Upper lobe of right lung (tissue), 1 donor: ENCODE measurements at regions not wholly inside any gene's neighbourhood (a gene's known extent, or its start where the extent isn't known, plus 50 kb on each side); places are given as distances from the start of the nearest gene placed in this dataset.
A peak's percentile ranks its signal among the peaks of the same experiment; 100 is the strongest.

ENCODE experiments used
- ATAC-seq: fragments of 200-7000 bp; cut with Tn5 transposase; one replicate; pipeline ENCODE4 v1.9.1; 2020; ENCODE audit warnings: mild to moderate bottlenecking, moderate library complexity
- DNase-seq: peaks from one replicate; pipeline ENCODE4 v3.0.0-alpha.2; 2020
- H3K27ac ChIP-seq: fragments of 200-600 bp; one replicate; pipeline ENCODE4 v1.8.0; 2022
- H3K27me3 ChIP-seq: fragments of 200-600 bp; one replicate; pipeline ENCODE4 v1.8.0; 2022; ENCODE audit warnings: mild to moderate bottlenecking
- H3K36me3 ChIP-seq: fragments of 200-600 bp; one replicate; pipeline ENCODE4 v1.8.0; 2022
- H3K4me1 ChIP-seq: fragments of 200-600 bp; one replicate; pipeline ENCODE4 v1.8.0; 2022
- H3K4me3 ChIP-seq: fragments of 200-600 bp; one replicate; pipeline ENCODE4 v1.8.0; 2022; ENCODE audit warnings: mild to moderate bottlenecking
- H3K9me3 ChIP-seq: fragments of 200-600 bp; one replicate; pipeline ENCODE4 v1.8.0; 2022
- intact Hi-C: fragments of 100-400 bp; cut with DNase I; formaldehyde crosslinking; loops from one replicate; pipeline ENCODE4 v1.11.0; 2022
- TF ChIP-seq, protein P1 (sequence below): fragments of 200-600 bp; IDR thresholded peaks from one replicate; pipeline ENCODE4 v1.8.0; 2022; ENCODE audit warnings: antibody characterized with exemption
- donor health status: DM: no; HTN: yes; CAD: no; lungs with severe emphysema.

GRCh38 chr1:30472526-30472925, 250.9 kb downstream of the MATN1 start:
- intact Hi-C loops = no loop called here
- Histone ChIP-seq H3K4me3 (no peak overlapping the region), H3K9me3 (no peaks in the 10 kb centered on the region), H3K27me3 (no peaks in the 10 kb centered on the region), H3K27ac (no peak overlapping the region), H3K36me3 (no peaks in the 10 kb centered on the region), H3K4me1 (no peaks in the 10 kb centered on the region)
- no peak for DNase-seq
- TF ChIP-seq, protein P1, sequence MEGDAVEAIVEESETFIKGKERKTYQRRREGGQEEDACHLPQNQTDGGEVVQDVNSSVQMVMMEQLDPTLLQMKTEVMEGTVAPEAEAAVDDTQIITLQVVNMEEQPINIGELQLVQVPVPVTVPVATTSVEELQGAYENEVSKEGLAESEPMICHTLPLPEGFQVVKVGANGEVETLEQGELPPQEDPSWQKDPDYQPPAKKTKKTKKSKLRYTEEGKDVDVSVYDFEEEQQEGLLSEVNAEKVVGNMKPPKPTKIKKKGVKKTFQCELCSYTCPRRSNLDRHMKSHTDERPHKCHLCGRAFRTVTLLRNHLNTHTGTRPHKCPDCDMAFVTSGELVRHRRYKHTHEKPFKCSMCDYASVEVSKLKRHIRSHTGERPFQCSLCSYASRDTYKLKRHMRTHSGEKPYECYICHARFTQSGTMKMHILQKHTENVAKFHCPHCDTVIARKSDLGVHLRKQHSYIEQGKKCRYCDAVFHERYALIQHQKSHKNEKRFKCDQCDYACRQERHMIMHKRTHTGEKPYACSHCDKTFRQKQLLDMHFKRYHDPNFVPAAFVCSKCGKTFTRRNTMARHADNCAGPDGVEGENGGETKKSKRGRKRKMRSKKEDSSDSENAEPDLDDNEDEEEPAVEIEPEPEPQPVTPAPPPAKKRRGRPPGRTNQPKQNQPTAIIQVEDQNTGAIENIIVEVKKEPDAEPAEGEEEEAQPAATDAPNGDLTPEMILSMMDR = no peak
- no peak for ATAC-seq

DNA sequence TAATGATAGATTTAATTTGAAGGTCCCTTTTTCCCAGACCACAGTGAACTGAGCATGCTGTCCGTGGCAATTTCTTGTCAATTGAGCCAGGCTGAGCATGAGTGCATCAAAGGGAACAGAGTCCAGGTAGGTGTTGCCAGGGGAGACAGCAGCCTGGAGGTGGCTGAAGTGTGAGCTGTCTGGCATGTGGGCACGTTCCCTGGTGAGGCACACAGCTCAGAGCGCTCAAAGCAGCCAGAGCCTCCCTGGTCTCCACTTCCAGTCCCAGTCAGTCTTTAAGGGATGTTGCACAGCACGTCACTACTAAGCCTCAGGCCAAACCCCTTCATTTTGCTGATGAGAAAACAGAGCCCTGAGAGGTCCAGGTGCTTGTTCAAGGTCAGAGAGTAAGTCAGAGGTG, 251.4 kb downstream of the MATN1 start:
- DNase-seq (peak; percentile 43), ATAC-seq (no peak)
- intact Hi-C loops = no loop called here
- no peaks in the 10 kb centered on the region for H3K4me1 ChIP-seq
- H3K9me3 ChIP-seq = no peaks in the 10 kb centered on the region
- no peaks in the 10 kb centered on the region for H3K36me3 ChIP-seq
- H3K27me3 ChIP-seq = no peaks in the 10 kb centered on the region
- H3K27ac ChIP-seq = no peak overlapping the region
- TF ChIP-seq, protein P1 = no peak
- no peak overlapping the region for H3K4me3 ChIP-seq

DNA sequence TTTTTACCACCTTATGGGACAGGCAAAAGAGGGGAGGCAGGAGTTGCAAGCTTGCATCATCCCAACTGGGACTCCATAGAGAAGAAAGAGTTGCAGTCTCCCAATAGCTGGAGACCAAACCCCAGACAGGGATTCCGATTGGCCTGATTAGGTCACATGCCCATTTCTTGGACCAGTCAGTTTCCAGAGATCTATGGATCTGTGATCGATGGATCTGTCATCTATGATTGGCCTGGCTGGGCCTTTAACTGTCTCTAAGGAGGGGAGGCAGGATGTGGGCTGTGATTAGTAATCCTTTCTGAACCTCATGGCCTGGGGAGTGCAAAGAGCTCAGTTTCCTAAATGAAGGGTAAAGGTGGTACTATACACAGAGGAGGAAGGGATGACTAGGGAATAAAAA, 252.1 kb downstream of the MATN1 start:
- H3K36me3 ChIP-seq = no peaks in the 10 kb centered on the region
- ATAC-seq = no peak
- no peak overlapping the region for H3K27ac ChIP-seq
- TF ChIP-seq, protein P1 = no peak
- H3K9me3 ChIP-seq = no peaks in the 10 kb centered on the region
- no peak overlapping the region for H3K4me3 ChIP-seq
- H3K4me1 ChIP-seq = no peaks in the 10 kb centered on the region
- no peaks in the 10 kb centered on the region for H3K27me3 ChIP-seq
- no peak for DNase-seq
- intact Hi-C loops = no loop called here

DNA sequence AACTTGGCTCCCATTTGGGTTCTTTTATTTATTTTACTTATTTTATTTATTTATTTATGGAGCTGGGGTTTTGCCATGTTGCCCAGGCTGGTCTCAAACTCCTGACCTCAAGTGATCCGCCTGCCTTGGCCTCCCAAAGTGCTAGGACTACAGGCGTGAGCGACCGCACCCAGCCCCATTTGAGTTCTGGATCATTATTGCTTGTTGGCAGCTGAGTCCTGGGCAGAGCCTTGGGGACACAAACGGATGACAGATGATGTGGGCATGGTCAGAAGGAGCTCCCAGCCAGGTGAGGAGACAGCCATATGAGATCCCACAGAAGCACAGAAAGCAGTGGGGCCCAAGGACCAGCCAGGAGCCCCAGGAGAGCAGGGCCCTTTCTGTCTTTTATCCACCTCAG, 254.0 kb downstream of the MATN1 start:
- Histone ChIP-seq H3K9me3 (no peaks in the 10 kb centered on the region), H3K36me3 (no peaks in the 10 kb centered on the region), H3K27ac (no peak overlapping the region), H3K4me3 (no peak overlapping the region), H3K4me1 (no peaks in the 10 kb centered on the region), H3K27me3 (no peaks in the 10 kb centered on the region)
- TF ChIP-seq, protein P1 = no peak
- intact Hi-C loops = no loop called here
- DNase-seq (peak; percentile 12), ATAC-seq (no peak)

- Histone ChIP-seq H3K36me3 (no peaks in the 10 kb centered on the region), H3K9me3 (no peaks in the 10 kb centered on the region), H3K4me1 (no peaks in the 10 kb centered on the region), H3K4me3 (no peak overlapping the region), H3K27me3 (no peaks in the 10 kb centered on the region), H3K27ac (no peak overlapping the region)
- intact Hi-C loops = no loop called here
- peak; percentile 40 for DNase-seq
- TF ChIP-seq, protein P1 = no peak
- ATAC-seq = no peak
Measured at GRCh38 chr1:30467101-30467500, 256.3 kb downstream of the MATN1 start.

DNA sequence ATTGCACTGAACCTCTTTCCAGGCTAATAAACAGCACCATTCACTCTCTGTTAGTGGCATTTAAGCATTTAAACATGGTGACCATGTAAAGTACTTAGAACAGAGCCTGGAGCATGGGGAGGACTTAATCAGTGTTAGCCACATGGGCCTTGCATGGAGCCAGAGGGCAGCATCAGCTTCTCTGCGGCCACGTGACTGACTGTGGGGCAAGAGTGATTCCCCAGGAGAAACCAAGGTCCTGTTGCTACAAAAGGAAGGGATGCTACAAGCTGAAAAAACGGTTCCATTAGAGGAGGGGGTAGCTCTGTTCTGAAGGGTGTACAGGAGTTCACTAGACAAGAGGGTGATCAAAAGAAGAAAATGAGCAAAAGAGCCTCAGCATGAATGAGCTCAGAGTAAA, 256.8 kb downstream of the MATN1 start:
- DNase-seq = peak; percentile 12
- Histone ChIP-seq H3K36me3 (no peaks in the 10 kb centered on the region), H3K4me3 (no peak overlapping the region), H3K4me1 (no peaks in the 10 kb centered on the region), H3K9me3 (no peaks in the 10 kb centered on the region), H3K27me3 (no peaks in the 10 kb centered on the region), H3K27ac (no peak overlapping the region)
- intact Hi-C loops = no loop called here
- TF ChIP-seq, protein P1 = no peak
- ATAC-seq = no peak
